ENCODE measurements at regions not wholly inside any gene's neighbourhood (a gene's known extent, or its start where the extent isn't known, plus 50 kb on each side); places are given as distances from the start of the nearest gene placed in this dataset.

GRCh38 chr16:48103591-48103990 is 52.2 kb downstream of the ABCC12 start:
- CTCF ChIA-PET = no interaction called here
- BruUV-seq (replicated peaks) = no TSS peak
- intact Hi-C loops (cut with micrococcal nuclease; ENCODE audit: unreplicated experiment) = no loop called here
- Histone ChIP-seq H3K9me3 (ENCODE audit: control insufficient read depth, insufficient read depth, low read depth, low read length) (no peaks in the 10 kb centered on the region), H3K27me3 (ENCODE audit: control insufficient read depth, insufficient read depth, low read length) (no peaks in the 10 kb centered on the region), H3K36me3 (ENCODE audit: control insufficient read depth, insufficient read depth, low read length) (no peaks in the 10 kb centered on the region), H3K4me3 (ENCODE audit: low read depth in 2 of 2, low read length in 2 of 2) (no peak overlapping the region), H3K27ac (ENCODE audit: low read length) (no peak overlapping the region), H3K4me1 (ENCODE audit: control insufficient read depth, insufficient read depth, low read length) (no peaks in the 10 kb centered on the region)
- DNase-seq (ENCODE audit: low read depth, low spot score) = no peak
- no peak for ATAC-seq
- POLR2A ChIA-PET = no interaction called here
- TF ChIP-seq REST (IDR thresholded peaks at IDR 0.05; ENCODE audit: insufficient read depth in 1 of 2, low read depth in 2 of 2, low read length in 1 of 2) (no peak), POLR2AphosphoS5 (IDR thresholded peaks at IDR 0.05; ENCODE audit: low read depth, low read length) (no peak), SIN3A (IDR thresholded peaks at IDR 0.05; ENCODE audit: borderline replicate concordance, insufficient read depth, low read depth, low read length) (no peak), TCF7L2 (IDR thresholded peaks at IDR 0.05; ENCODE audit: low read depth, low read length) (no peak), CTCF (IDR thresholded peaks at IDR 0.05) (no peak)
- in situ Hi-C loops (cut with HindIII; ENCODE audit: low pct_unique_long_range_greater_than_20kb, low sequenced_read_pairs) = no loop called here

GRCh38 chr16:48102083-48103008 is 53.4 kb downstream of the ABCC12 start:
- H3K9me3 ChIP-seq (ENCODE audit: control insufficient read depth, insufficient read depth, low read depth, low read length) = no peaks in the 10 kb centered on the region
- no peak overlapping the region; the same call in 1 of the 2 replicates for H3K27ac ChIP-seq (ENCODE audit: low read length)
- H3K36me3 ChIP-seq (ENCODE audit: control insufficient read depth, insufficient read depth, low read length) = no peaks in the 10 kb centered on the region
- ChIA-PET CTCF (no interaction called here), POLR2A (no interaction called here)
- TF ChIP-seq POLR2AphosphoS5 (IDR thresholded peaks at IDR 0.05; ENCODE audit: low read depth, low read length) (no peak), CTCF (IDR thresholded peaks at IDR 0.05) (no peak), SIN3A (IDR thresholded peaks at IDR 0.05; ENCODE audit: borderline replicate concordance, insufficient read depth, low read depth, low read length) (no peak), TCF7L2 (IDR thresholded peaks at IDR 0.05; ENCODE audit: low read depth, low read length) (no peak), REST (IDR thresholded peaks at IDR 0.05; ENCODE audit: insufficient read depth in 1 of 2, low read depth in 2 of 2, low read length in 1 of 2) (no peak)
- in situ Hi-C loops (cut with HindIII; ENCODE audit: low pct_unique_long_range_greater_than_20kb, low sequenced_read_pairs) (no loop called here), intact Hi-C loops (cut with micrococcal nuclease; ENCODE audit: unreplicated experiment) (no loop called here)
- DNase-seq (ENCODE audit: low read depth, low spot score) (no peak), ATAC-seq (no peak)
- no peaks in the 10 kb centered on the region for H3K27me3 ChIP-seq (ENCODE audit: control insufficient read depth, insufficient read depth, low read length)
- no peak overlapping the region for H3K4me3 ChIP-seq (ENCODE audit: low read depth in 2 of 2, low read length in 2 of 2)
- no TSS peak for BruUV-seq (replicated peaks)
- no peaks in the 10 kb centered on the region for H3K4me1 ChIP-seq (ENCODE audit: control insufficient read depth, insufficient read depth, low read length)
